ELF-1 (cell line): ENCODE measurements at regions not wholly inside any gene's neighbourhood (a gene's known extent, or its start where the extent isn't known, plus 50 kb on each side); places are given as distances from the start of the nearest gene placed in this dataset.

Experiments used
- DNase-seq: peaks from one replicate; pipeline ENCODE4 v3.0.0-alpha.2; 2016; ENCODE audit warnings: low read depth, low spot score

GRCh38 chr6:12584631-12585405 is 131.7 kb upstream of the PHACTR1 start:
- peak; percentile 14 for DNase-seq

GRCh38 chr6:12585497-12585958 is 131.0 kb upstream of the PHACTR1 start:
- DNase-seq = no peak

GRCh38 chr6:12586721-12587480 is 129.7 kb upstream of the PHACTR1 start:
- DNase-seq = peak; percentile 14

GRCh38 chr6:12590901-12591300 is 125.7 kb upstream of the PHACTR1 start:
- DNase-seq = no peak

DNA sequence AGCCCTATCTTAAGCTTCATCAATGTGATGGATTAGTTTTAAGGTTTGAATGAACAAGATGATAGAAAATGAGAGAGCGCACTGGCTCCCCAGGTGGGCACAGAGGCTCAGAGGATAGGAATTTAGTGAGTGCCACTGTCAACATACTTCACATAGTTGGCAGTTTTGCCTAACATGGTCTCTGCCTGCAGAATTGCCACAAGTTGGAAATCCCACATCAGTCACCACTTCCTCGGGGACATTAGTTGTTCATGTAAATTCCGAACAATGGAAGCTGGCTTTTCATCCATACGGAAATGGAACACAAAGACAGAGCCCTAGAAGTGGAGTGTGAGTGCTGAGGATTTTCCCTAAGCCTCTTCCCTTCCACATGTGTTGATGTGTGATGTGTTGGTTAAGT is 123.9 kb upstream of the PHACTR1 start:
- DNase-seq = peak; percentile 6

GRCh38 chr6:12593771-12594529 is 122.6 kb upstream of the PHACTR1 start:
- no peak for DNase-seq

DNA sequence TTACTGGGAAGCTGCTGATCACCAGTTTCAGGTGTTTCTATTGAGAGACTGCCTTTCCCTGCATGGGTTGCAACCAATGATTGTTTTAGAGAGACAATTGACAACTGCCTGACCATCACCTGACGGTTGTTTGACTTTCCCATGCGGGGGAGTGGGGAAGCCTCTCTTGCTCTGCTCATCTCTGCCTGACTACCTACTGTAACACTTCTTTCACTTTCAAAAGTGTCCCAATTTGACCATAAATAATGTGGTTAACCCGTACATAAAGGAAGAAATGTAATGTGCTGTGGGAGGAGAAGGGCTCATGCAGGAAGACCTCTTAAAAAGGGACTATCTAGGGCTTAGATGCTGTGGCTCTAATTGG is 122.1 kb upstream of the PHACTR1 start:
- no peak for DNase-seq

GRCh38 chr6:12595161-12595811 is 121.3 kb upstream of the PHACTR1 start:
- DNase-seq = no peak

DNA sequence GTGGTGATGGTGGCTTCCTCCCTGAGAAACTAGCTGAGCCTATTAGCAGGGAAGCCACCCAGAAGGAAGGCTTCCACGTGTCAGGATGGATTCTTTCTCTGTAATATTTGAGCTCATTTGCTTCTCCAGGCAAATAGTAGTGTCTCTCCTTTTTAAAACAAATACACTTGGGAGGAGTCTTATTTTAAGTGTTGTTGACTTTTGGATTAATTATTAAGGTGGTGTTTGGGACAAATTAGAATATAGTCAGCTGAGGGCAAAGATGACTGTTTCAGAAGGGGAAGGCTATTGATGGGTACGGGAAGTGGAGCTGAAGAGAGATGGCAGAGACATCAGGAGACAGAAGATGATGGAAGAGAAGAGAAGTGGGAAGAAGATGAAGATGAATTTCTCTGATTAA is 119.8 kb upstream of the PHACTR1 start:
- DNase-seq = no peak

GRCh38 chr6:12598919-12599318 is 117.6 kb upstream of the PHACTR1 start:
- DNase-seq = no peak

DNA sequence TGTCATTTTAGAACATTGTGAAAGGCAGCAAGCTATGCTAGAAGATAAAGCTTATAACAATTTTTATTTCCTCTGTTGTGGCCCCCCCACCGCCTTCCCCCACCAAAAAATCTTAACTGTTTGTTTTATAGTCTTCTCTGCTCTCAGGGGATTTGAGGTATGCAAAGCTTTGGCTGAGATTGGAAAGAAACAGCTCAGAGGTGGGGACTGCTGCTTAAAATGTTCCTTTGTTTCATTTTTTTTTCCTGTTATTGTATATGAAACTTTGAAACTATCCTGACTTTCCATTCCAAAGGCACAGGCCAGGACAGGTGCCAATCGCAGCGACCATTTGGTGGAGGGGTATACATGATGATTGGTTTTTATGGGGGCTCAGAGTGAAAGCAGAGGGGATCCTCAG is 114.7 kb upstream of the PHACTR1 start:
- no peak for DNase-seq

GRCh38 chr6:12602342-12602741 is 114.2 kb upstream of the PHACTR1 start:
- peak; percentile 63 for DNase-seq

- peak; percentile 33 for DNase-seq
These were observed 113.5 kb upstream of the PHACTR1 start for GRCh38 chr6:12602951-12603672.

DNA sequence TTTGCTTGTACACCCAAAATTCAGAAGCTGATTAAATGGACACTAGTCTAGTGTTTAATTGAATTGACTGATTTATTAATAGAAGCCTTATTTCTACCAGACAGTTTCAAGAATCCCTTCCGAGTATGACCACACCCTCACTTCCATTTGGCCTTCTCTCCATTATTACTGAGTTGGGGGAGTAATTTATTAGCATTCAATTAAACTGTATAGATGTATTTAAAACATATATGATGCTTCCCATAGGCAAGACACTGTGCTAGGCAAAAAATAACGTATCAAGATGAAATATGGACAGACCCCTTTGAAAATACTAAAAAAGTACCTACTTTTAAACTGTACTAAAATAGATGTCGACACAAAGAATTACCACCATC is 112.9 kb upstream of the PHACTR1 start:
- no peak for DNase-seq

GRCh38 chr6:12605888-12606345 is 110.7 kb upstream of the PHACTR1 start:
- peak; percentile 46 for DNase-seq

- DNase-seq = no peak
These were observed 110.0 kb upstream of the PHACTR1 start for GRCh38 chr6:12606616-12607015.

DNA sequence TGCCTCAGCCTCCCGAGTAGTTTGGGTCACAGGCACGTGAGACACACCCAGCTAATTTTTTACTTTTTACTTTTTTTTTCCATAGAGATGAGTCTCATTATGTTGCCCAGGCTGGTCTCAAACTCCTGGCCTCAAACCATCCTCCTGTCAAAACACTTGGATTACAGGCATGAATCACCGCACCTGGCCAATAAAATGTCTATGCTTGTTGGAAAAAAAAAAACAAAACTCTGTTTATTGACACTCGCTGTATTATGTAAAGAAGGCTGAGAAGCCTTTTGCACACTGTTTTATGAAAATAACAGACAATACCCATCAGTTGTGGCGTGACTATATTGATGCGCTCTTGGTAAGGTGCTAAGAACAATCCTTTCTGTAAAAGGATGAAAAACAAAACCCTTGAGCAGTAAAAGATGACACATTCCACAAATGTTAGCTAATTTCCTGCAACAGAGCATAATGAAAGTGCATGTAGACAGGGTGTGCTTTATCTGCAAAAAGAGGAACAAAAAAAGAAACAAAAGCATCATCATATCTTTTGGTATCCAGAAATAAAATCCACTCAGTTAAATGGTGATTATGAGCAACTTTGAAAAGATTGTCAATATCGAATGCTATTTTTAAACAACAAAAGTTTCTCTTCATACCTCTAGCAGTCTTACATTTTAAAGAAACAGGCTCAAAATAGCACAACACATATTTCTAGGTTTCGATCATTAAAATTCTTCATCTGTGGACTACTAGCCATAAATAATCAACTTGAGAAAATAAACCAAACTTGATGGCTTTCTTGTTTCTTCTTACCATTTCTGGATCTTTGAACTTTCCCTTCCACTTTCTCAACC is 108.3 kb upstream of the PHACTR1 start:
- DNase-seq = no peak

- DNase-seq = no peak
These were observed 107.7 kb upstream of the PHACTR1 start for GRCh38 chr6:12608874-12609273.

DNA sequence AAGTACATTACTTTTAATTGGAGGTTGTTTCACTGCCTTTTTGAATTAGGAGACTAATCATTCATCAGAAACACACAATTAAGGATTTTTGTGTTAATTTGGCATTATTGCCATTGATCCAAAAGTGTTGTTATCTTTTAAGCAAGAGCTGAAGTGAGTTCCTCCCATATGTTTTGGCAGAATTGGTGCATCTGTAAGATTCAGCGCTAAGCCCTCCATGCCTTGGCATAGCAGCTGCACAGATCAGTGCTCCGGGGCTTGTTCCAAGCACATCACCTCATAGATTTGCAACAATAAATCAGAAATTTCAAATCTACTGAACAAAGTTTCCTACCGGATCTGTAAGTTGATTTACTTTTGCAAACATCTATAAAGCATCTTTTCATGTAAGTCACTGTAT is 106.8 kb upstream of the PHACTR1 start:
- DNase-seq = no peak

GRCh38 chr6:12610862-12611261 is 105.7 kb upstream of the PHACTR1 start:
- no peak for DNase-seq
